Sciatic nerve (tissue), 2 donors: ENCODE measurements at regions not wholly inside any gene's neighbourhood (a gene's known extent, or its start where the extent isn't known, plus 50 kb on each side); places are given as distances from the start of the nearest gene placed in this dataset.

Experiments
- ATAC-seq: fragments of 200-7000 bp; cut with Tn5 transposase; one replicate; pipeline ENCODE4 v1.9.1; 2020; ENCODE audit warnings: mild to moderate bottlenecking, moderate library complexity
- DNase-seq: peaks from one replicate; pipeline ENCODE4 v3.0.0-alpha.2; 2020; ENCODE audit warnings: low spot score
- intact Hi-C: fragments of 100-400 bp; cut with DNase I; formaldehyde crosslinking; loops from one replicate; pipeline ENCODE4 v1.14.2; 2022
- donor health status: DM: no; HTN: no; CAD: no.
- donor health status: DM: no; HTN: no; CAD: no.

GRCh38 chr2:65666156-65666725 lies 233.8 kb upstream of the SPRED2 start:
- no peak for ATAC-seq
- intact Hi-C loops: no loop called here
- no peak for DNase-seq

GRCh38 chr2:65664931-65665330 lies 232.5 kb upstream of the SPRED2 start:
- no peak for ATAC-seq
- intact Hi-C loops: no loop called here

GRCh38 chr2:65663831-65664407 lies 231.5 kb upstream of the SPRED2 start:
- intact Hi-C loops: no loop called here
- no peak for DNase-seq
- no peak for ATAC-seq

More at GRCh38 chr2:65664931-65665330, 232.5 kb upstream of the SPRED2 start:
- DNase-seq: no peak

GRCh38 chr2:65662654-65663432 lies 230.4 kb upstream of the SPRED2 start:
- DNase-seq (no peak), ATAC-seq (peak; percentile 50)
- intact Hi-C loops: no loop called here

- DNase-seq (no peak), ATAC-seq (no peak)
- intact Hi-C loops: no loop called here
Observed at GRCh38 chr2:65661980-65662653, 229.7 kb upstream of the SPRED2 start.

GRCh38 chr2:65660340-65660739 lies 227.9 kb upstream of the SPRED2 start:
- intact Hi-C loops: no loop called here
- DNase-seq (no peak), ATAC-seq (no peak)

- DNase-seq: no peak
- ATAC-seq: no peak
- intact Hi-C loops: no loop called here
Observed at GRCh38 chr2:65658881-65659280, 226.5 kb upstream of the SPRED2 start.

- ATAC-seq: no peak
- intact Hi-C loops: no loop called here
- DNase-seq: no peak
Observed at GRCh38 chr2:65658266-65658665, 225.9 kb upstream of the SPRED2 start.

GRCh38 chr2:65656160-65656718 lies 223.8 kb upstream of the SPRED2 start:
- no peak for DNase-seq
- no peak for ATAC-seq
- intact Hi-C loops: no loop called here

GRCh38 chr2:65655000-65655399 lies 222.6 kb upstream of the SPRED2 start:
- intact Hi-C loops: loop anchor here (5.0 kb wide), 1 partner anchor 1702 kb away; no protein-coding TSS in a partner anchor
- DNase-seq (no peak), ATAC-seq (no peak)

GRCh38 chr2:65654496-65654895 lies 222.1 kb upstream of the SPRED2 start:
- DNase-seq (no peak), ATAC-seq (no peak)
- intact Hi-C loops: loop anchor here (5.0 kb wide), 1 partner anchor 1703 kb away; no protein-coding TSS in a partner anchor

GRCh38 chr2:65652066-65652465 lies 219.7 kb upstream of the SPRED2 start:
- intact Hi-C loops: loop anchor here (5.0 kb wide), 1 partner anchor 1705 kb away; no protein-coding TSS in a partner anchor
- DNase-seq (no peak), ATAC-seq (no peak)

GRCh38 chr2:65649811-65650589 lies 217.6 kb upstream of the SPRED2 start:
- ATAC-seq (no peak), DNase-seq (no peak)
- intact Hi-C loops: loop anchor here (5.0 kb wide), 1 partner anchor 1707 kb away; no protein-coding TSS in a partner anchor

- ATAC-seq: no peak
- intact Hi-C loops: no loop called here
- DNase-seq: no peak
Observed at GRCh38 chr2:65647249-65647842, 214.9 kb upstream of the SPRED2 start.

GRCh38 chr2:65640793-65641103 lies 208.3 kb upstream of the SPRED2 start:
- DNase-seq: no peak
- no peak for ATAC-seq
- intact Hi-C loops: no loop called here

GRCh38 chr2:65639156-65639864 lies 206.9 kb upstream of the SPRED2 start:
- intact Hi-C loops: no loop called here
- no peak for ATAC-seq
- DNase-seq: no peak

- ATAC-seq (no peak), DNase-seq (no peak)
- intact Hi-C loops: no loop called here
Observed at GRCh38 chr2:65638443-65638842, 206.0 kb upstream of the SPRED2 start.
